Mucosa of stomach (tissue), 1 donor: ENCODE measurements at regions not wholly inside any gene's neighbourhood (a gene's known extent, or its start where the extent isn't known, plus 50 kb on each side); places are given as distances from the start of the nearest gene placed in this dataset.

Experiments used
- H3K27me3 ChIP-seq: one replicate; pipeline ENCODE4 v1.7.0; 2013; ENCODE audit warnings: mild to moderate bottlenecking, low read length; ENCODE audit not compliant: control insufficient read depth, insufficient read depth
- H3K36me3 ChIP-seq: one replicate; pipeline ENCODE4 v1.7.0; 2013; ENCODE audit warnings: low read length; ENCODE audit not compliant: control insufficient read depth, insufficient read depth
- H3K4me1 ChIP-seq: one replicate; pipeline ENCODE4 v1.7.0; 2013; ENCODE audit warnings: mild to moderate bottlenecking, low read length; ENCODE audit not compliant: control insufficient read depth, insufficient read depth
- H3K4me3 ChIP-seq: one replicate; pipeline ENCODE4 v1.7.0; 2013; ENCODE audit warnings: low read length
- H3K9ac ChIP-seq: one replicate; pipeline ENCODE4 v1.7.0; 2013; ENCODE audit warnings: mild to moderate bottlenecking, low read length, moderate library complexity
- H3K9me3 ChIP-seq: one replicate; pipeline ENCODE4 v1.7.0; 2013; ENCODE audit warnings: mild to moderate bottlenecking, low read length, moderate library complexity; ENCODE audit not compliant: control insufficient read depth
- donor health status: Pancreatic carcinoma.

- no peaks in the 10 kb centered on the region for H3K36me3 ChIP-seq
- peaks cover 4% of the 10 kb centered on the region for H3K4me1 ChIP-seq
- no peaks in the 10 kb centered on the region for H3K27me3 ChIP-seq
- no peak overlapping the region for H3K9ac ChIP-seq
- no peak overlapping the region for H3K4me3 ChIP-seq
- H3K9me3 ChIP-seq = no peaks in the 10 kb centered on the region
Observed at GRCh38 chr4:53830511-53830910, 233.9 kb downstream of the CHIC2 start.

GRCh38 chr4:53821179-53821851 is 230.0 kb upstream of the LNX1 start:
- H3K4me1 ChIP-seq = no peaks in the 10 kb centered on the region
- no peaks in the 10 kb centered on the region for H3K9me3 ChIP-seq
- no peak overlapping the region for H3K9ac ChIP-seq
- H3K36me3 ChIP-seq = no peaks in the 10 kb centered on the region
- H3K27me3 ChIP-seq = no peaks in the 10 kb centered on the region
- H3K4me3 ChIP-seq = no peak overlapping the region

GRCh38 chr4:53818104-53818503 is 226.8 kb upstream of the LNX1 start:
- no peaks in the 10 kb centered on the region for H3K27me3 ChIP-seq
- no peaks in the 10 kb centered on the region for H3K4me1 ChIP-seq
- H3K9me3 ChIP-seq = no peaks in the 10 kb centered on the region
- no peak overlapping the region for H3K4me3 ChIP-seq
- H3K36me3 ChIP-seq = no peaks in the 10 kb centered on the region
- H3K9ac ChIP-seq = no peak overlapping the region

GRCh38 chr4:53816561-53816960 is 225.3 kb upstream of the LNX1 start:
- H3K4me3 ChIP-seq = no peak overlapping the region

GRCh38 chr4:53815281-53815680 is 224.0 kb upstream of the LNX1 start:
- H3K36me3 ChIP-seq = no peaks in the 10 kb centered on the region
- peaks cover 3% of the 10 kb centered on the region for H3K27me3 ChIP-seq

More at GRCh38 chr4:53816561-53816960, 225.3 kb upstream of the LNX1 start:
- Histone ChIP-seq H3K4me1 (no peaks in the 10 kb centered on the region), H3K36me3 (no peaks in the 10 kb centered on the region), H3K27me3 (no peaks in the 10 kb centered on the region), H3K9ac (no peak overlapping the region), H3K9me3 (no peaks in the 10 kb centered on the region)

GRCh38 chr4:53813998-53814397 is 222.7 kb upstream of the LNX1 start:
- Histone ChIP-seq H3K9me3 (no peaks in the 10 kb centered on the region), H3K4me1 (no peaks in the 10 kb centered on the region), H3K27me3 (peaks cover 3% of the 10 kb centered on the region), H3K4me3 (no peak overlapping the region), H3K36me3 (no peaks in the 10 kb centered on the region), H3K9ac (no peak overlapping the region)

More at GRCh38 chr4:53815281-53815680, 224.0 kb upstream of the LNX1 start:
- H3K4me3 ChIP-seq = no peak overlapping the region
- H3K9me3 ChIP-seq = no peaks in the 10 kb centered on the region
- no peak overlapping the region for H3K9ac ChIP-seq
- H3K4me1 ChIP-seq = no peaks in the 10 kb centered on the region

GRCh38 chr4:53810643-53811042 is 219.4 kb upstream of the LNX1 start:
- no peak overlapping the region for H3K9ac ChIP-seq
- peaks cover 3% of the 10 kb centered on the region for H3K27me3 ChIP-seq
- no peak overlapping the region for H3K4me3 ChIP-seq
- no peaks in the 10 kb centered on the region for H3K9me3 ChIP-seq
- H3K36me3 ChIP-seq = no peaks in the 10 kb centered on the region
- no peaks in the 10 kb centered on the region for H3K4me1 ChIP-seq

GRCh38 chr4:53809816-53810215 is 218.5 kb upstream of the LNX1 start:
- H3K4me3 ChIP-seq = no peak overlapping the region
- H3K9me3 ChIP-seq = no peaks in the 10 kb centered on the region
- no peaks in the 10 kb centered on the region for H3K4me1 ChIP-seq
- no peaks in the 10 kb centered on the region for H3K36me3 ChIP-seq
- H3K27me3 ChIP-seq = peaks cover 3% of the 10 kb centered on the region
- H3K9ac ChIP-seq = no peak overlapping the region

GRCh38 chr4:53805291-53805690 is 214.0 kb upstream of the LNX1 start:
- Histone ChIP-seq H3K4me1 (no peaks in the 10 kb centered on the region), H3K4me3 (no peak overlapping the region), H3K9ac (no peak overlapping the region), H3K9me3 (no peaks in the 10 kb centered on the region), H3K27me3 (no peaks in the 10 kb centered on the region), H3K36me3 (no peaks in the 10 kb centered on the region)

- Histone ChIP-seq H3K9ac (no peak overlapping the region), H3K27me3 (no peaks in the 10 kb centered on the region), H3K9me3 (no peaks in the 10 kb centered on the region), H3K36me3 (no peaks in the 10 kb centered on the region), H3K4me3 (no peak overlapping the region), H3K4me1 (no peaks in the 10 kb centered on the region)
Observed at GRCh38 chr4:53804719-53805118, 213.4 kb upstream of the LNX1 start.

- H3K9ac ChIP-seq = no peak overlapping the region
- no peaks in the 10 kb centered on the region for H3K27me3 ChIP-seq
- no peaks in the 10 kb centered on the region for H3K36me3 ChIP-seq
- no peaks in the 10 kb centered on the region for H3K9me3 ChIP-seq
- H3K4me3 ChIP-seq = no peak overlapping the region
- no peaks in the 10 kb centered on the region for H3K4me1 ChIP-seq
Observed at GRCh38 chr4:53802500-53802899, 211.2 kb upstream of the LNX1 start.

- H3K4me1 ChIP-seq = no peaks in the 10 kb centered on the region
- no peaks in the 10 kb centered on the region for H3K36me3 ChIP-seq
- no peak overlapping the region for H3K9ac ChIP-seq
- no peaks in the 10 kb centered on the region for H3K27me3 ChIP-seq
- H3K4me3 ChIP-seq = no peak overlapping the region
- no peaks in the 10 kb centered on the region for H3K9me3 ChIP-seq
Observed at GRCh38 chr4:53801373-53801772, 210.1 kb upstream of the LNX1 start.

- H3K9me3 ChIP-seq = no peaks in the 10 kb centered on the region
- no peaks in the 10 kb centered on the region for H3K36me3 ChIP-seq
- no peaks in the 10 kb centered on the region for H3K27me3 ChIP-seq
- no peak overlapping the region for H3K9ac ChIP-seq
- H3K4me3 ChIP-seq = no peak overlapping the region
- H3K4me1 ChIP-seq = no peaks in the 10 kb centered on the region
Observed at GRCh38 chr4:53800741-53801140, 209.5 kb upstream of the LNX1 start.
